GM23338 (cell line): ENCODE measurements at regions not wholly inside any gene's neighbourhood (a gene's known extent, or its start where the extent isn't known, plus 50 kb on each side); places are given as distances from the start of the nearest gene placed in this dataset.

Experiments
- CREB1 ChIP-seq: fragments of 250-450 bp; sonication (Bioruptor Pico); IDR thresholded peaks from 2 replicates; pipeline ENCODE4 v1.5.0; 2020; ENCODE audit warnings: low read depth, mild to moderate bottlenecking, moderate library complexity
- EZH2 ChIP-seq: fragments of 200-600 bp; sonication (generic); IDR thresholded peaks from one replicate; pipeline ENCODE4 v1.8.0; 2017; ENCODE audit warnings: antibody characterized with exemption, mild to moderate bottlenecking, low read depth; ENCODE audit not compliant: unreplicated experiment
- EZH2phosphoT487 ChIP-seq: fragments of 200-600 bp; sonication (generic); IDR thresholded peaks from one replicate; pipeline ENCODE4 v1.8.1; 2018; ENCODE audit warnings: antibody characterized with exemption; ENCODE audit not compliant: unreplicated experiment
- JUNB ChIP-seq: IDR thresholded peaks from one replicate; pipeline ENCODE4 v1.6.1; 2016; ENCODE audit warnings: antibody characterized with exemption; ENCODE audit not compliant: unreplicated experiment
- NANOG ChIP-seq: IDR thresholded peaks from 2 replicates; pipeline ENCODE4 v1.6.1; 2016; ENCODE audit warnings: antibody characterized with exemption, borderline replicate concordance
- POLR2AphosphoS5 ChIP-seq: IDR thresholded peaks from 2 replicates; pipeline ENCODE4 v1.6.1; 2016; ENCODE audit warnings: antibody characterized with exemption, low read depth
- STAT1 ChIP-seq: IDR thresholded peaks from one replicate; pipeline ENCODE4 v1.6.1; 2016; ENCODE audit warnings: antibody characterized with exemption; ENCODE audit not compliant: unreplicated experiment
- ZNF114 ChIP-seq: fragments of 250-450 bp; sonication (Bioruptor Pico); IDR thresholded peaks from 2 replicates; pipeline ENCODE4 v1.5.0; 2020; ENCODE audit warnings: mild to moderate bottlenecking, moderate library complexity
- ZNF331 ChIP-seq: fragments of 250-450 bp; sonication (Bioruptor Pico); IDR thresholded peaks from 2 replicates; pipeline ENCODE4 v1.5.0; 2020; ENCODE audit warnings: low read depth, mild to moderate bottlenecking, moderate library complexity
- TF ChIP-seq, protein P1 (sequence below), 2 experiments: fragments of 200-600 bp in 1 of 2; sonication (generic) in 1 of 2; conservative IDR thresholded peaks; 2 replicates each; pipeline versions ENCODE4 v1.5.1 to v1.6.1; 2016 to 2017; ENCODE audit warnings: antibody characterized with exemption in 2 of 2, low read depth in 2 of 2, mild to moderate bottlenecking in 2 of 2, moderate library complexity in 1 of 2
- TF ChIP-seq, protein P2 (sequence below): IDR thresholded peaks from one replicate; pipeline ENCODE4 v1.6.1; 2018; ENCODE audit warnings: antibody characterized with exemption; ENCODE audit not compliant: unreplicated experiment

DNA sequence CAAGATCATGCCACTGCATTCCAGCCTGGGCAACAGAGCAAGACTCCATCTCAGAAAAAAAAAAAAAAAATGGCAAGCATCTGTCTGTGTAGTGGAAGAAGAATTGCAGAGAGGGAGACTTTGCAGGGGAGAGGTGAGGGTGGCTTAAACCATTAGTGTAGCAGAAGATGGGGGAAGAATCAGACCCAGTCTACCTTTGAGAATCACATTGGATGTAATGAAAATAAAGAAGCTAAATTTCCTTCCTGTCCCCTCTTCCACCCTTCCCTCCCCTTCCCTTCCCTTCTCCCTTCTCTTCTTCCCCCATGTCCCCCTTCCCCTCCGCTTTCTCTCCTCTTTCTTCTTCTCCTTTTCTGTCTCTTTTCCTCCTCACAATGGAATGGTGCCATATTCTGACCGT, 180.8 kb upstream of the SVIL start:
- TF ChIP-seq, protein P1, sequence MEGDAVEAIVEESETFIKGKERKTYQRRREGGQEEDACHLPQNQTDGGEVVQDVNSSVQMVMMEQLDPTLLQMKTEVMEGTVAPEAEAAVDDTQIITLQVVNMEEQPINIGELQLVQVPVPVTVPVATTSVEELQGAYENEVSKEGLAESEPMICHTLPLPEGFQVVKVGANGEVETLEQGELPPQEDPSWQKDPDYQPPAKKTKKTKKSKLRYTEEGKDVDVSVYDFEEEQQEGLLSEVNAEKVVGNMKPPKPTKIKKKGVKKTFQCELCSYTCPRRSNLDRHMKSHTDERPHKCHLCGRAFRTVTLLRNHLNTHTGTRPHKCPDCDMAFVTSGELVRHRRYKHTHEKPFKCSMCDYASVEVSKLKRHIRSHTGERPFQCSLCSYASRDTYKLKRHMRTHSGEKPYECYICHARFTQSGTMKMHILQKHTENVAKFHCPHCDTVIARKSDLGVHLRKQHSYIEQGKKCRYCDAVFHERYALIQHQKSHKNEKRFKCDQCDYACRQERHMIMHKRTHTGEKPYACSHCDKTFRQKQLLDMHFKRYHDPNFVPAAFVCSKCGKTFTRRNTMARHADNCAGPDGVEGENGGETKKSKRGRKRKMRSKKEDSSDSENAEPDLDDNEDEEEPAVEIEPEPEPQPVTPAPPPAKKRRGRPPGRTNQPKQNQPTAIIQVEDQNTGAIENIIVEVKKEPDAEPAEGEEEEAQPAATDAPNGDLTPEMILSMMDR (conservative IDR thresholded peaks at IDR 0.05; ENCODE audit: low read depth in 2 of 2): no peak
- TF ChIP-seq POLR2AphosphoS5: no peak
- TF ChIP-seq EZH2phosphoT487: no peak
- no peak for TF ChIP-seq CREB1 (CRISPR knock-in tag)
- TF ChIP-seq, protein P2, sequence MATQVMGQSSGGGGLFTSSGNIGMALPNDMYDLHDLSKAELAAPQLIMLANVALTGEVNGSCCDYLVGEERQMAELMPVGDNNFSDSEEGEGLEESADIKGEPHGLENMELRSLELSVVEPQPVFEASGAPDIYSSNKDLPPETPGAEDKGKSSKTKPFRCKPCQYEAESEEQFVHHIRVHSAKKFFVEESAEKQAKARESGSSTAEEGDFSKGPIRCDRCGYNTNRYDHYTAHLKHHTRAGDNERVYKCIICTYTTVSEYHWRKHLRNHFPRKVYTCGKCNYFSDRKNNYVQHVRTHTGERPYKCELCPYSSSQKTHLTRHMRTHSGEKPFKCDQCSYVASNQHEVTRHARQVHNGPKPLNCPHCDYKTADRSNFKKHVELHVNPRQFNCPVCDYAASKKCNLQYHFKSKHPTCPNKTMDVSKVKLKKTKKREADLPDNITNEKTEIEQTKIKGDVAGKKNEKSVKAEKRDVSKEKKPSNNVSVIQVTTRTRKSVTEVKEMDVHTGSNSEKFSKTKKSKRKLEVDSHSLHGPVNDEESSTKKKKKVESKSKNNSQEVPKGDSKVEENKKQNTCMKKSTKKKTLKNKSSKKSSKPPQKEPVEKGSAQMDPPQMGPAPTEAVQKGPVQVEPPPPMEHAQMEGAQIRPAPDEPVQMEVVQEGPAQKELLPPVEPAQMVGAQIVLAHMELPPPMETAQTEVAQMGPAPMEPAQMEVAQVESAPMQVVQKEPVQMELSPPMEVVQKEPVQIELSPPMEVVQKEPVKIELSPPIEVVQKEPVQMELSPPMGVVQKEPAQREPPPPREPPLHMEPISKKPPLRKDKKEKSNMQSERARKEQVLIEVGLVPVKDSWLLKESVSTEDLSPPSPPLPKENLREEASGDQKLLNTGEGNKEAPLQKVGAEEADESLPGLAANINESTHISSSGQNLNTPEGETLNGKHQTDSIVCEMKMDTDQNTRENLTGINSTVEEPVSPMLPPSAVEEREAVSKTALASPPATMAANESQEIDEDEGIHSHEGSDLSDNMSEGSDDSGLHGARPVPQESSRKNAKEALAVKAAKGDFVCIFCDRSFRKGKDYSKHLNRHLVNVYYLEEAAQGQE: no peak
- TF ChIP-seq STAT1: no peak
- TF ChIP-seq JUNB: no peak
- no peak for TF ChIP-seq EZH2
- no peak for TF ChIP-seq NANOG
- TF ChIP-seq ZNF331: no peak
- TF ChIP-seq ZNF114 (CRISPR knock-in tag): no peak
